ENCODE measurements at regions not wholly inside any gene's neighbourhood (a gene's known extent, or its start where the extent isn't known, plus 50 kb on each side); places are given as distances from the start of the nearest gene placed in this dataset.

DNA sequence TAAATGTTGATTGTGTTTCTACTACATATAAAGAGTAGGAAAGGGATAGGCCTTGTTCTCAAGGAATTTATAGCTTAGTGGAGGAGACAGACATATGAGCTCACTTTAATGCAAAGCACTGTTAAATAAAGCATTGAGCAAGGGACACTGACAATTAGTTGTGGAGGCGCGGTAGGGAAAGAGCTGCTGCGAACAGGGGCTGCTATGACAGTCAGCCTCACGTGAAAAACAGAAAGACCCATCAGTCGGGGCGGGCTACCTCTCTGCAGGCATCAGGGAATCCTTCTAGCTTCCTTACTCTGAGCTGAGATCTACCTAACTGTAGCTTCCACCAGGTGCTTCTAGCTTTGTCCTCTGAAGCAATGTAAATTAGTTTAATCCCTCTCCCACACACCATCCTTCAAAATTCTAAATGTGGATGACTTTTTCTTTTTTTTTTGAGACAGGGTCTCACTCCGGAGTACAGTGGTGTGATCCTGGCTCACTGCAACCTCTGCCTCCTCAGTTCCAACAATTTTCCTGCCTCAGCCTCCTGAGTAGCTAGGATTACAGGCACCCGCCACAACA, 129.9 kb upstream of the ZFHX3 start:
- no peaks in the 10 kb centered on the region for H3K27me3 ChIP-seq (ENCODE audit: control insufficient read depth in 2 of 2, insufficient read depth in 2 of 2, low read length in 2 of 2)
- H3K9ac ChIP-seq (ENCODE audit: low read depth in 1 of 2, low read length in 2 of 2), result no peak overlapping the region
- peaks cover 0 to 6% of the 10 kb centered on the region in 2 donors for H3K4me1 ChIP-seq (ENCODE audit: control insufficient read depth in 2 of 2, insufficient read depth in 2 of 2, low read length in 2 of 2)
- no peak overlapping the region for H3K27ac ChIP-seq (ENCODE audit: low read depth in 2 of 2, low read length in 2 of 2)
- no peaks in the 10 kb centered on the region for H3K9me3 ChIP-seq (ENCODE audit: control insufficient read depth in 2 of 2, low read length in 2 of 2)
- H3K4me3 ChIP-seq (ENCODE audit: low read length in 2 of 2), result no peak overlapping the region
- H3K36me3 ChIP-seq (ENCODE audit: control insufficient read depth in 2 of 2, insufficient read depth in 2 of 2, low read length in 2 of 2), result no peaks in the 10 kb centered on the region

DNA sequence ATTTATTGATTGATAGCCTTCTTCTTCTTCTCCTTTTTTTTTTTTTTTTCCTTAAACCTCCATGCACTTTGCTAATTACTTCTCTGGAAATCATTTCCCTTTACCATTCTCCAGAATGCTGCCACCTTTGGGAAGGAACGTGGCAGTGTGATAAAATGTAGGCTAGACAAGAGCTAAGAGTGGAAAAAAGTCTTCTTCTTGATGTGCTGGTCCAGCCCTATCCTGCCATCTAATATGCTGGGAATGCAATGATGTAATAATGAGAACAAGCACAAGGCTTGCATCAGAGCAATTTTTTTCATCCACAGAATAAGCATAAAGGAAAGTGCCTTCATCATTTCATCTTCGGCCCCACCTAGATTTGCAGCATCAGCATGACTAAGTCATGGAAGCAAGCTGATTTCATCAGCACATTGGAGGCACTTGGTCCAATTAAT, 128.7 kb upstream of the ZFHX3 start:
- no peaks in the 10 kb centered on the region for H3K9me3 ChIP-seq (ENCODE audit: control insufficient read depth in 2 of 2, low read length in 2 of 2)
- no peaks in the 10 kb centered on the region for H3K36me3 ChIP-seq (ENCODE audit: control insufficient read depth in 2 of 2, insufficient read depth in 2 of 2, low read length in 2 of 2)
- H3K9ac ChIP-seq (ENCODE audit: low read depth in 1 of 2, low read length in 2 of 2), result no peak overlapping the region
- H3K27ac ChIP-seq (ENCODE audit: low read depth in 2 of 2, low read length in 2 of 2), result no peak overlapping the region
- H3K27me3 ChIP-seq (ENCODE audit: control insufficient read depth in 2 of 2, insufficient read depth in 2 of 2, low read length in 2 of 2), result no peaks in the 10 kb centered on the region
- peaks cover 6 to 17% of the 10 kb centered on the region in 2 donors for H3K4me1 ChIP-seq (ENCODE audit: control insufficient read depth in 2 of 2, insufficient read depth in 2 of 2, low read length in 2 of 2)
- H3K4me3 ChIP-seq (ENCODE audit: low read length in 2 of 2), result no peak overlapping the region

- Histone ChIP-seq H3K27ac (ENCODE audit: low read depth in 2 of 2, low read length in 2 of 2) (peak overlapping the region in 1 of 2 donors; percentile 39), H3K27me3 (ENCODE audit: control insufficient read depth in 2 of 2, insufficient read depth in 2 of 2, low read length in 2 of 2) (no peaks in the 10 kb centered on the region), H3K9me3 (ENCODE audit: control insufficient read depth in 2 of 2, low read length in 2 of 2) (no peaks in the 10 kb centered on the region), H3K4me1 (ENCODE audit: control insufficient read depth in 2 of 2, insufficient read depth in 2 of 2, low read length in 2 of 2) (peaks cover 13 to 20% of the 10 kb centered on the region in 2 donors), H3K4me3 (ENCODE audit: low read length in 2 of 2) (no peak overlapping the region), H3K36me3 (ENCODE audit: control insufficient read depth in 2 of 2, insufficient read depth in 2 of 2, low read length in 2 of 2) (no peaks in the 10 kb centered on the region), H3K9ac (ENCODE audit: low read depth in 1 of 2, low read length in 2 of 2) (no peak overlapping the region)
Measured at GRCh38 chr16:73172973-73173709, 125.2 kb upstream of the ZFHX3 start.

DNA sequence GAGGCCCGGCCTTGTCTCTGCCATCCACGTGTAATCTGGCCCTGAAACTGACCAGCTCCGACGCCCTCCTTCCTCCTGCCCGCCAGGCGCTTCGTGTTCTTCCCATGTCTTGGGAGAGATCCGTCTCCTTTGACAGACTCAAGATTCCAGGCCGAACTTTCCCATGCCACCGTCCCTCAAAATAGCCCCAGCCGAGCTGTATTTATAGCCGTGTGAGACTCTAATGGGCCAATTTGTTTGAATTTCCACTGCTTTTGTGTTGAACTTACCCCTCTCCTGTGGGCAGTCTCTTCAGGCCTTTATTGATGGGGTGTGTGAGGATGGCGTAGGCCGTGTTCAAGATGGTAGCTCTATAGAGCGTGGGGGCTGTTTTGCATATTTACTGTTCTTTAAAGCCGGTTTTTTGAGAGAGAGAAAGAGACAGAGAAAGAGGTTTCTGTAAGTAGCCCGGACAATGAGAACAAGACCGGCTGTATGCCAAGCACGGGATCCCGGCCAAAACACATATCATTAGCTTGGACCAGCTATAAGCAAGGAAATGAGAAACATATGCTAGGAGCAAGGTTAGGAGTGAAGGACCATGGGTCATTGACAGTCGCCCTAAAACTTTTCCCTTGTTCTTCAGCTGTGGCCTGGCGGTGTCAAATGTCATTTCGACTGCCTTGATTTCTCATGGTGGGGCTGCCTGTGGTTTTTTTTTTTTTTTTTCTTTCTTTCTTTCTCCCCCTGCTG, 124.5 kb upstream of the ZFHX3 start:
- Histone ChIP-seq H3K27ac (ENCODE audit: low read depth in 2 of 2, low read length in 2 of 2) (peak overlapping the region; percentile 29 to 34), H3K4me1 (ENCODE audit: control insufficient read depth in 2 of 2, insufficient read depth in 2 of 2, low read length in 2 of 2) (peaks cover 13 to 20% of the 10 kb centered on the region in 2 donors), H3K9ac (ENCODE audit: low read depth in 1 of 2, low read length in 2 of 2) (no peak overlapping the region), H3K4me3 (ENCODE audit: low read length in 2 of 2) (peak overlapping the region in 1 of 2 donors; percentile 28), H3K36me3 (ENCODE audit: control insufficient read depth in 2 of 2, insufficient read depth in 2 of 2, low read length in 2 of 2) (no peaks in the 10 kb centered on the region), H3K9me3 (ENCODE audit: control insufficient read depth in 2 of 2, low read length in 2 of 2) (no peaks in the 10 kb centered on the region), H3K27me3 (ENCODE audit: control insufficient read depth in 2 of 2, insufficient read depth in 2 of 2, low read length in 2 of 2) (no peaks in the 10 kb centered on the region)

DNA sequence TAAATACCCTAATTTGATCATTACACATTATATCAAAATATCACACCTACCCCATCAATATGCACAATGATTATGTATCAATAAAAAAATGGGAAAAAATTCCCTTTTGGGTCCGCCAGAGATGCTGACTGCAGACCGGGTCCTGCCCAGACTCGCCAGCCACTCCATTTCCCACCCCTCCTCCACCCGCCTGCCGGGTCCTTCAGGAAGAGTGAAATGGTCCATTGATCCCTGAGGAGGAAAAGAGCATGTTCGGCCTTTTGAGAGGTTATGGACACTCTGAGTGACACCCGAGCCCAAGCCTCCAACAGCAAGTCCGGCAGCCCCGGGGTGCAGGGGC, 123.9 kb upstream of the ZFHX3 start:
- Histone ChIP-seq H3K9me3 (ENCODE audit: control insufficient read depth in 2 of 2, low read length in 2 of 2) (no peaks in the 10 kb centered on the region), H3K9ac (ENCODE audit: low read depth in 1 of 2, low read length in 2 of 2) (no peak overlapping the region), H3K36me3 (ENCODE audit: control insufficient read depth in 2 of 2, insufficient read depth in 2 of 2, low read length in 2 of 2) (no peaks in the 10 kb centered on the region), H3K27me3 (ENCODE audit: control insufficient read depth in 2 of 2, insufficient read depth in 2 of 2, low read length in 2 of 2) (no peaks in the 10 kb centered on the region), H3K27ac (ENCODE audit: low read depth in 2 of 2, low read length in 2 of 2) (peak overlapping the region in 1 of 2 donors; percentile 29), H3K4me3 (ENCODE audit: low read length in 2 of 2) (no peak overlapping the region), H3K4me1 (ENCODE audit: control insufficient read depth in 2 of 2, insufficient read depth in 2 of 2, low read length in 2 of 2) (peaks cover 13 to 20% of the 10 kb centered on the region in 2 donors)

DNA sequence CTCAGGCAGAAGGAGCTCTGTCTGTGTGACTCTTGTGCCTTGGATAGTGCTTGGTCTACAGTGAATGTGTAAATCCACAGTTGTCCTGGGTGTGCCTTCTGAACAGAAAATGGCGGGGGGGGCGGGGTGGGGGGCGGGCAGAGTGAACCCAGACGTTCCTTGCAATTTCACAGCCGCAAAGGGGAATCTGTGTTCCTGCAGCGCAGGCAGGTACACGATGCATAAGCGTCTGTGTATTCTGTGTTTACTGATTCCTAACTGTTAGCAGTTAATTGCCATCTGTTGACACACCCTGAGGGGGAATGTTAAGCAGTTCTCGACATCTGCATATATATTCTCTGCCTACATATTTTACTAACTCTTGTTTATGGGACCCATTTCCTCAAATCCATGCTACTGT, 123.5 kb upstream of the ZFHX3 start:
- Histone ChIP-seq H3K36me3 (ENCODE audit: control insufficient read depth in 2 of 2, insufficient read depth in 2 of 2, low read length in 2 of 2) (no peaks in the 10 kb centered on the region), H3K4me1 (ENCODE audit: control insufficient read depth in 2 of 2, insufficient read depth in 2 of 2, low read length in 2 of 2) (peaks cover 13 to 20% of the 10 kb centered on the region in 2 donors), H3K27ac (ENCODE audit: low read depth in 2 of 2, low read length in 2 of 2) (no peak overlapping the region), H3K27me3 (ENCODE audit: control insufficient read depth in 2 of 2, insufficient read depth in 2 of 2, low read length in 2 of 2) (no peaks in the 10 kb centered on the region), H3K4me3 (ENCODE audit: low read length in 2 of 2) (no peak overlapping the region), H3K9me3 (ENCODE audit: control insufficient read depth in 2 of 2, low read length in 2 of 2) (no peaks in the 10 kb centered on the region), H3K9ac (ENCODE audit: low read depth in 1 of 2, low read length in 2 of 2) (no peak overlapping the region)

GRCh38 chr16:73170612-73171038, 122.7 kb upstream of the ZFHX3 start:
- no peak overlapping the region for H3K9ac ChIP-seq (ENCODE audit: low read depth in 1 of 2, low read length in 2 of 2)
- peaks cover 13 to 20% of the 10 kb centered on the region in 2 donors for H3K4me1 ChIP-seq (ENCODE audit: control insufficient read depth in 2 of 2, insufficient read depth in 2 of 2, low read length in 2 of 2)
- H3K27me3 ChIP-seq (ENCODE audit: control insufficient read depth in 2 of 2, insufficient read depth in 2 of 2, low read length in 2 of 2), result no peaks in the 10 kb centered on the region
- H3K36me3 ChIP-seq (ENCODE audit: control insufficient read depth in 2 of 2, insufficient read depth in 2 of 2, low read length in 2 of 2), result no peaks in the 10 kb centered on the region
- H3K4me3 ChIP-seq (ENCODE audit: low read length in 2 of 2), result no peak overlapping the region
- H3K9me3 ChIP-seq (ENCODE audit: control insufficient read depth in 2 of 2, low read length in 2 of 2), result no peaks in the 10 kb centered on the region
- no peak overlapping the region for H3K27ac ChIP-seq (ENCODE audit: low read depth in 2 of 2, low read length in 2 of 2)

DNA sequence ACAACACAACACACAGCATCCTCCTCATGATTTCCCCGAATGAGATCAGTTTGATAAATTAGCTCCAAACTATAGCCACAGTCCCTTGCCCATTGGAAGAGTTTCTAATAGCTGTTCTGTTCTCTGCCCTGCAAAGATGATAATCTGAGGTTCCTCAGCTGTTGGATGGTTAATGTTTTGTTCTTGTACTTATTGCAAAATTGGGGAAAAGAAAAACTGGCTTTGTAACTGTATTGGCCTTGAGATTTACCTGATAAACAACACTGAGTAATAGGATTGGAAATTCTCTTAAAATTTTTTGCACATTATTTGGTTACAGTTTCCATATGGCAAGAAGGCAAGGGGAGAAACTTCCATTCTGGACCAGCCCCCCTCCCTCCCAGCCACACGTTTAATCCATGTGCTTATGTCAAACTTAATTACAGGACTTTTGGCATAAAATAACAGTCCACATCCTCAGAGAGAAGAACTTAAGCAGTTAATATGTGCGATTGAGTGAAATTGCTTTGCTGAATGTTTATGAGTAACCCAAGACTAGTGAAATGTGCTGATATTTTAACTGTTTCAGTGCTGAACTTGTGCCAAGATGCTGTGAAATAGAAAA, 119.1 kb upstream of the ZFHX3 start:
- Histone ChIP-seq H3K9me3 (ENCODE audit: control insufficient read depth in 2 of 2, low read length in 2 of 2) (no peaks in the 10 kb centered on the region), H3K4me1 (ENCODE audit: control insufficient read depth in 2 of 2, insufficient read depth in 2 of 2, low read length in 2 of 2) (peaks cover 7 to 9% of the 10 kb centered on the region in 2 donors), H3K27me3 (ENCODE audit: control insufficient read depth in 2 of 2, insufficient read depth in 2 of 2, low read length in 2 of 2) (no peaks in the 10 kb centered on the region), H3K27ac (ENCODE audit: low read depth in 2 of 2, low read length in 2 of 2) (no peak overlapping the region), H3K4me3 (ENCODE audit: low read length in 2 of 2) (no peak overlapping the region), H3K36me3 (ENCODE audit: control insufficient read depth in 2 of 2, insufficient read depth in 2 of 2, low read length in 2 of 2) (no peaks in the 10 kb centered on the region), H3K9ac (ENCODE audit: low read depth in 1 of 2, low read length in 2 of 2) (no peak overlapping the region)

DNA sequence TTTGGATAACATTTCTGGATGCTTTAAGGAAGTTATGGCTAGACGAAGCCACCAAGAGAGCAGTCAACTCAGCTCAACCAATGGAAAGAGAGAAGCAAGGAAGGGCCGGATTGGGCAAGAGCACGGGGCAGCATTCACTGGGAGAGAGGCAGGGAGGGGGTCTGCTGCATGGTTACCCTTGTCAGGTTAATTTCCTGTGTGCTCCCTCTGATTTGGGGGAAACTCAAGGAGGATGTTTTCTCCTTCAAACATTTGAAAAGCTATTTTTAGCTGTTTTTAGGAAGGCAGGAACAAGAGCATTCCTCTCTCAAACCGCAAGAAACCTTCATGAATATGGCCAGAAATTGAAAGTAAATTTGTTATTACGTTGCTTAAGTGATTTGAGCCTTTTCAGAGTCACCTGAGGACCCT, 118.5 kb upstream of the ZFHX3 start:
- H3K4me3 ChIP-seq (ENCODE audit: low read length in 2 of 2), result no peak overlapping the region

More for the DNA sequence above, 118.5 kb upstream of the ZFHX3 start:
- H3K4me1 ChIP-seq (ENCODE audit: control insufficient read depth in 2 of 2, insufficient read depth in 2 of 2, low read length in 2 of 2), result peaks cover 2 to 5% of the 10 kb centered on the region in 2 donors
- no peak overlapping the region for H3K27ac ChIP-seq (ENCODE audit: low read depth in 2 of 2, low read length in 2 of 2)
- H3K27me3 ChIP-seq (ENCODE audit: control insufficient read depth in 2 of 2, insufficient read depth in 2 of 2, low read length in 2 of 2), result no peaks in the 10 kb centered on the region
- no peak overlapping the region for H3K9ac ChIP-seq (ENCODE audit: low read depth in 1 of 2, low read length in 2 of 2)
- no peaks in the 10 kb centered on the region for H3K36me3 ChIP-seq (ENCODE audit: control insufficient read depth in 2 of 2, insufficient read depth in 2 of 2, low read length in 2 of 2)
- no peaks in the 10 kb centered on the region for H3K9me3 ChIP-seq (ENCODE audit: control insufficient read depth in 2 of 2, low read length in 2 of 2)
